Right cardiac atrium (tissue), 5 donors: ENCODE measurements at regions not wholly inside any gene's neighbourhood (a gene's known extent, or its start where the extent isn't known, plus 50 kb on each side); places are given as distances from the start of the nearest gene placed in this dataset.

Experiments used
- ATAC-seq, 2 donors: fragments of 200-7000 bp; cut with Tn5 transposase; one replicate each; pipeline versions ENCODE4 v1.8.0 to v1.9.1; 2020; ENCODE audit warnings: moderate library complexity in 2 of 2, mild to moderate bottlenecking in 1 of 2
- DNase-seq, 3 donors: peaks; one replicate each; pipeline ENCODE4 v3.0.0-alpha.2; 2020
- H3K27ac ChIP-seq: one replicate; pipeline ENCODE4 v1.5.1; 2013; ENCODE audit warnings: mild to moderate bottlenecking, low read length, control low read depth, moderate library complexity
- H3K27me3 ChIP-seq: one replicate; pipeline ENCODE4 v1.6.1; 2013; ENCODE audit not compliant: control insufficient read depth, insufficient read depth
- H3K4me1 ChIP-seq: one replicate; pipeline ENCODE4 v1.6.1; 2013; ENCODE audit warnings: low read length; ENCODE audit not compliant: control insufficient read depth, insufficient read depth
- H3K4me3 ChIP-seq: one replicate; pipeline ENCODE4 v1.5.1; 2013; ENCODE audit warnings: low read length, control low read depth
- H3K9me3 ChIP-seq: one replicate; pipeline ENCODE4 v1.6.1; 2013; ENCODE audit warnings: low read length; ENCODE audit not compliant: control insufficient read depth
- WGBS: extraction: QIAGEN DNeasy Blood & Tissue Kit; methylation state at CpG from one replicate; pipeline ENCODE4 v1.1.7; 2013; 5-methylcytosine and 5-hydroxymethylcytosine counted together
- intact Hi-C, 4 donors: fragments of 100-400 bp; cut with DNase I; formaldehyde crosslinking; loops; one replicate each; pipeline versions ENCODE4 v1.11.0 to v1.14.0; 2022 to 2023
- donor health status: healthy with polysubstance abuse.
- donor health status: DM: no; HTN: yes; CAD: no.
- donor health status: DM: no; HTN: no; CAD: no.
- donor health status: DM: no; HTN: yes; CAD: no; lungs with severe emphysema.
- donor health status: DM: yes; HTN: yes; CAD: no.

DNA sequence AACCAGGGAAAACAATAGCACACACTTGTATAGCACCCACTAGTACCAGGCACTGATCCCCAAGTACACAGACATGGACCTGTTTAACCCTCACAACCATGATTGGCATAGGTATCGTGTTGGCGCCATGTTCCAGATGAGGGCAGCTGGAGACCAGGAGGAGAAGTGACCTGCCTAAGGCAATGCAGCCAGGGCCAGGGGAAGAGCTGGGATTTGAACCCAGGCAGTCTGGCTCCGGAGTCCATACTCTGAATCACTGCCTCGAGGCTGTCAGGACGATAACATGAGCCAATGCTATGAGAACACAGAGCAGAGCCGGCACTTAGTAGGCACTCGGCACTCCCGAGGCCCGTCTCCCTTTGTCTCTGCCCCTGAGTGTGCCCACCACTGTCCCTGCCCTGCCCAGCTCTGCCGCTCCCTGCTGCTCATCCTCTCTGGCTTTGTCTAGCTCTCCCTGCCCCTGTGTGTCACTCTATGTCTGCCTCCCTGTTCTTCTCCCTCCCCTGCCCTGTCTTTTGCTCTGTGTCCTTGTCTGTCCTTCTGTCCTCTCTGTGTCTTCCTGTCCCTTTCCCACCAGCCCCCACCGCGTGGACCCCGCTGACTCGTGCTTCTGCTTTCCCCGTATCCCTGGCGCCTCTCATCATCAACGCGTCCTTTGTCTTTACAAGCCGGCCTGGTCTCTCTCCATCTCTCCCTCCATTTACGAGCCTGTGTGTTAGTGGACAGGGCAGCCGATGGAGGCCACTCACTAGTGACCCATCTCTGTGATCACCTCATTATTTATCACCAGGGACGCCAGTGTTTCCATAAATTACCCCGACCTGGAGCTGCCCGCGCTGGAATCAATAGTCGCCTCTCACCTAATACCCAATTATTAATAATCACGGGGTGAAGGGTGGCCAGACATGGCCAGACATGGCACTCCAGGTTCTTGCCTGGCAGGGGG is 99.4 kb upstream of the MVB12B start:
- ATAC-seq (no peak), DNase-seq (no peak)
- Histone ChIP-seq H3K4me3 (no peak overlapping the region), H3K9me3 (no peaks in the 10 kb centered on the region), H3K27ac (no peak overlapping the region), H3K4me1 (no peaks in the 10 kb centered on the region), H3K27me3 (no peaks in the 10 kb centered on the region)
- WGBS = 80% methylated on average over 27 of the region's 27 CpGs
- intact Hi-C loops = loop anchor here in 2 of 4 donors (5.0 to 10.0 kb wide), 2 partner anchors 820 to 822 kb away; no protein-coding TSS in a partner anchor

GRCh38 chr9:126228111-126228780 is 98.4 kb upstream of the MVB12B start:
- ATAC-seq (no peak), DNase-seq (no peak)
- no peaks in the 10 kb centered on the region for H3K27me3 ChIP-seq
- H3K4me1 ChIP-seq = no peaks in the 10 kb centered on the region
- WGBS = 83% methylated on average over 14 of the region's 14 CpGs
- H3K4me3 ChIP-seq = no peak overlapping the region
- H3K27ac ChIP-seq = no peak overlapping the region
- H3K9me3 ChIP-seq = no peaks in the 10 kb centered on the region
- intact Hi-C loops = loop anchor here in 3 of 4 donors (2.0 to 10.0 kb wide), 3 partner anchors 821 to 823 kb away; no protein-coding TSS in a partner anchor

- 28% methylated on average over 19 of the region's 19 CpGs for WGBS
- H3K9me3 ChIP-seq = no peaks in the 10 kb centered on the region
- no peak overlapping the region for H3K4me3 ChIP-seq
- no peaks in the 10 kb centered on the region for H3K27me3 ChIP-seq
- intact Hi-C loops = loop anchor here in 3 of 4 donors (2.0 to 10.0 kb wide), 3 partner anchors 822 to 824 kb away; no protein-coding TSS in a partner anchor
- DNase-seq (peak; percentile 65 to 89 (median 89)), ATAC-seq (peak; percentile 86 to 87)
- no peak overlapping the region for H3K27ac ChIP-seq
- no peaks in the 10 kb centered on the region for H3K4me1 ChIP-seq
Observed at GRCh38 chr9:126228781-126229444, 97.7 kb upstream of the MVB12B start.

- DNase-seq = no peak
- no peaks in the 10 kb centered on the region for H3K27me3 ChIP-seq
- WGBS = 83% methylated on average over 3 of the region's 3 CpGs
- H3K9me3 ChIP-seq = no peaks in the 10 kb centered on the region
- no peak overlapping the region for H3K27ac ChIP-seq
- intact Hi-C loops = loop anchor here in 3 of 4 donors (2.0 to 10.0 kb wide), 3 partner anchors 822 to 825 kb away; no protein-coding TSS in a partner anchor
- no peak overlapping the region for H3K4me3 ChIP-seq
- ATAC-seq = no peak
- no peaks in the 10 kb centered on the region for H3K4me1 ChIP-seq
Observed at GRCh38 chr9:126229501-126229900, 97.1 kb upstream of the MVB12B start.

DNA sequence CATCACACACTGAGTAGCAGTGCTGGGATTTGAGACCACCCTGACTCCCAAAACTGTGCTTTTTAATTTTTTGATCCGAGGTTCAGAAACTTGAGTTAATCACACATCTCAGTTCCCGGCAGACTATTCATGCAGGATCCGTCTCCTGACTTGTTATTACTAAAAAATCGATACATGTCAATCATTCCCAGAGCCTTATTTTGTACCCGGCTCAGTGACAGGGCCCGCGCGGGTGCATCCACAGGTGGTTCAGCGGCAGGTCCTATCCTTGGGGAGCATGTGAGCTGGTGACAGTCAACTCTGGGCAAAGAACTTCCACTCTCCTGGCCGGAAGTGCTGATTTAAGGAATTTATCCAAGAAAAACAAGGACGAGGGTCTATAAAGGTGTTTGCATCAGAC is 95.9 kb upstream of the MVB12B start:
- H3K27me3 ChIP-seq = no peaks in the 10 kb centered on the region
- ATAC-seq = no peak

DNA sequence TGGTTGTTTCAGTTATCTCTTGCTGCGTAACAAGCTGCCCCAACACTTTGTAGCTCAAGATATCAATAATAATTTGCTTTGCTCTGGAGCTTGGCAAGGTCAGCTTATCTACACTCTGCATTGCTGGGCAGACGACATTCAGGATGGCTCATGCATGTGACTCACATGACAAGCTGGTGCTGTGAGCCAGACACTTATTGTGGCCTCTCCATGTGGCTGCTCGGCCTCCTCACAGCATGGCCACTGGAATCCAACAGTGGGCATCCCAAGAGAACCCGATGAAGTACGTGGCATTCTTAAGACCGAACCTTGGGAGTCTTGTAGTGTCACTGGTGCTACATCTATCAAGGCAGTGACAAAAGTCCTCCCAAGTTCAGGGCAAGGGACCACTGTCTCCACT is 94.2 kb upstream of the MVB12B start:
- intact Hi-C loops = no loop called here
- no peak for ATAC-seq
- no peak overlapping the region for H3K27ac ChIP-seq

More for the DNA sequence above, 95.9 kb upstream of the MVB12B start:
- 83% methylated on average over 11 of the region's 11 CpGs for WGBS
- DNase-seq = no peak
- intact Hi-C loops = no loop called here
- no peaks in the 10 kb centered on the region for H3K4me1 ChIP-seq
- no peaks in the 10 kb centered on the region for H3K9me3 ChIP-seq
- no peak overlapping the region for H3K27ac ChIP-seq
- H3K4me3 ChIP-seq = no peak overlapping the region

DNA sequence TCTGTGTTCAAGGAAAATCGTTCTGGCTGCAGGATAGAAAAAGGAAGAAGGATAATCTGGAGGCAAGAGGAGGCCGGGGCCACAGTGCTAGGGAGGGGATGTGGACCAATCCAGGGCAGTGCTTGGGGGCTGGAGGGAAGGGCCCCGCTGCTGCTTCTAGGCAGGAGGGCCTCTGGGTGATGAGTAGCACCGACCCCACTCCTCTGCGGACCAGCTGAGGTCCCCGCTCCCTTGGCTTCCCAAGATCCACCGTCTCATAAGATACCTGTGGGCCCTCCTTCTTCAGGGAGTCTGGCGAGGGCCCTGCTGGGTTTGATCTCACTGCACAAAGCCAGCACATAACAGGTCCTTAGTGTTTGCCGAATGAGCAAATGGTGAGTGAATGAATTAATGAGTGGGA is 93.5 kb upstream of the MVB12B start:
- Histone ChIP-seq H3K4me3 (no peak overlapping the region), H3K27ac (no peak overlapping the region), H3K4me1 (no peaks in the 10 kb centered on the region), H3K9me3 (no peaks in the 10 kb centered on the region), H3K27me3 (no peaks in the 10 kb centered on the region)
- 82% methylated on average over 9 of the region's 9 CpGs for WGBS
- ATAC-seq (no peak), DNase-seq (no peak)
- intact Hi-C loops = no loop called here

More for the DNA sequence above, 94.2 kb upstream of the MVB12B start:
- Histone ChIP-seq H3K4me1 (no peaks in the 10 kb centered on the region), H3K9me3 (no peaks in the 10 kb centered on the region), H3K27me3 (no peaks in the 10 kb centered on the region), H3K4me3 (no peak overlapping the region)
- WGBS = 83% methylated on average over 6 of the region's 6 CpGs
- no peak for DNase-seq

DNA sequence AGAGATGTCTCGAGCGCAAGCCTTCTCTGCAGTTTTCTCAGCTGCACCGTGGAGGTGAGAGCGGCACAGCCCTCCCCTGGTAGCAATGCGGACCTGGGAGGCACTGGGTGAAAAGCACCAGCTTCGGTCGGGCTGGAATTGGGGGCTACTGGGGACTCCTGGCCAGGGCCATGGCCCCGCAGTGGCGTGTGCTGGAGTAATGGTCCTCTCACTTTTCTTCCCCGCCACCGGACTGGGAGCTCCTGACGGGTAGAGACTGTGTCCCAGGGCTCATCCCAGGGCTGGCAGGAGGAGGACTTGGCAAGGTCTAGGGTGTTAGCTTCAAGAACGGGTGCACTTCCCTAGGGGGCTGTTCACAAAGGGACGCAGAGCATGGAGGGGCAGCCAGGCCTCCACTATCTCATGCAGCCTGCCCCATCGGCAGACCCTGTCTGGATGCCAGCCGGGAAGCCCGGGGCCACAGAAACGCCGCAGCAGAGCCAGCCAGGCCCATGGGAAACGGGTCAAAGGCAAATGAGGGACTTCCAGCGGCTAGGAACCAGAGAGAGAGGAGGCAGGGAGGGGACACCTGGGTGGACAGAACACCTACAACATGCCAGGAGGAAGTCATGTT is 92.6 kb upstream of the MVB12B start:
- ATAC-seq (no peak), DNase-seq (no peak)
- no peaks in the 10 kb centered on the region for H3K27me3 ChIP-seq
- intact Hi-C loops = no loop called here
- H3K9me3 ChIP-seq = no peaks in the 10 kb centered on the region
- WGBS = 89% methylated on average over 21 of the region's 21 CpGs
- H3K27ac ChIP-seq = no peak overlapping the region
- no peaks in the 10 kb centered on the region for H3K4me1 ChIP-seq
- no peak overlapping the region for H3K4me3 ChIP-seq

- H3K4me1 ChIP-seq = no peaks in the 10 kb centered on the region
- ATAC-seq (no peak), DNase-seq (no peak)
- intact Hi-C loops = no loop called here
- no peak overlapping the region for H3K27ac ChIP-seq
- H3K4me3 ChIP-seq = no peak overlapping the region
- H3K27me3 ChIP-seq = no peaks in the 10 kb centered on the region
- no peaks in the 10 kb centered on the region for H3K9me3 ChIP-seq
- WGBS = 88% methylated on average over 8 of the region's 8 CpGs
Observed at GRCh38 chr9:126234681-126235335, 91.8 kb upstream of the MVB12B start.
